ENCODE measurements at regions not wholly inside any gene's neighbourhood (a gene's known extent, or its start where the extent isn't known, plus 50 kb on each side); places are given as distances from the start of the nearest gene placed in this dataset.
"Not testable (repeated sequence)": the region's sequence is repeated elsewhere in the genome, so short reads cannot be mapped to it uniquely, and the experiment has no call there.

DNA sequence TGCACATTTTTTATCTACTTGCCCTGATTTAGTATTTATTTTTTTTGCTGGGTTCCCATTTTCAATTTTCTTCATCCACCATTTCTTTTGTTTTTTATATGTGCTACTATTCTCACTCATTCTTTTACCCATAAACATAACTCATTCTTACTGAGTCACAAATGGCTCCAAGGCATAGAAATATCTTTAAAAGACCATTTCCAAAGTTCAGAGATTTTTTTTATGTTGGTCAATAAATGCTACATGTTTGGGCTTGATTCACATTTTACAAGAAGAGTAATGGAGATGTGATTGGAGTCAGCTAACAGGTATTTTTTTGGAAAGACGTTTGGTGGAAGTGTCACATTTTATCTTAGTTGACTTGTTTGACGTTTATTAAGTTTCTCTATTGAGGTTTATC is 1303.2 kb upstream of the LRRTM3 start:
- 41 to 47% methylated on average over 2 of the region's 2 CpGs for WGBS, 2 donors
- no peaks in the 10 kb centered on the region for H3K27me3 ChIP-seq
- H3K27ac ChIP-seq: no peak overlapping the region
- no peaks in the 10 kb centered on the region for H3K36me3 ChIP-seq
- H3K4me1 ChIP-seq: no peaks in the 10 kb centered on the region
- TF ChIP-seq POLR2A (IDR thresholded peaks at IDR 0.05) (no peak), CTCF (IDR thresholded peaks at IDR 0.05) (no peak)
- H3K4me3 ChIP-seq: no peak overlapping the region
- no peaks in the 10 kb centered on the region for H3K9me3 ChIP-seq
- intact Hi-C loops (cut with DNase I): no loop called here
- no peak for DNase-seq

- WGBS, 2 donors: 75 to 80% methylated on average over 6 of the region's 6 CpGs
- no peaks in the 10 kb centered on the region for H3K4me1 ChIP-seq
- intact Hi-C loops (cut with DNase I): no loop called here
- no peak overlapping the region for H3K27ac ChIP-seq
- peaks cover 0 to 4% (median 0%) of the 10 kb centered on the region in 3 donors for H3K9me3 ChIP-seq
- no peak for DNase-seq
- no peaks in the 10 kb centered on the region for H3K27me3 ChIP-seq
- no peak overlapping the region for H3K4me3 ChIP-seq
- H3K36me3 ChIP-seq: no peaks in the 10 kb centered on the region
- TF ChIP-seq POLR2A (IDR thresholded peaks at IDR 0.05) (no peak), CTCF (IDR thresholded peaks at IDR 0.05) (no peak)
These were observed 1297.2 kb upstream of the LRRTM3 start for GRCh38 chr10:65628493-65629139.

- intact Hi-C loops (cut with DNase I): no loop called here
- H3K4me1 ChIP-seq: no peaks in the 10 kb centered on the region
- H3K27ac ChIP-seq: no peak overlapping the region
- no peaks in the 10 kb centered on the region for H3K36me3 ChIP-seq
- no peak overlapping the region for H3K4me3 ChIP-seq
- TF ChIP-seq POLR2A (IDR thresholded peaks at IDR 0.05) (no peak), CTCF (IDR thresholded peaks at IDR 0.05) (no peak)
- H3K27me3 ChIP-seq: no peaks in the 10 kb centered on the region
- H3K9me3 ChIP-seq: peaks cover 0 to under 1% (median 0%) of the 10 kb centered on the region in 3 donors
- WGBS, 2 donors: 50 to 71% methylated on average over 1 of the region's 1 CpG
- DNase-seq: no peak
These were observed 1265.8 kb upstream of the LRRTM3 start for GRCh38 chr10:65660006-65660405.

GRCh38 chr10:65670087-65670486 is 1255.7 kb upstream of the LRRTM3 start:
- no peaks in the 10 kb centered on the region for H3K36me3 ChIP-seq
- DNase-seq: no peak
- intact Hi-C loops (cut with DNase I): no loop called here
- H3K4me3 ChIP-seq: no peak overlapping the region
- no peak overlapping the region for H3K27ac ChIP-seq
- no peaks in the 10 kb centered on the region for H3K27me3 ChIP-seq
- H3K9me3 ChIP-seq: no peaks in the 10 kb centered on the region
- no peaks in the 10 kb centered on the region for H3K4me1 ChIP-seq
- 53 to 72% methylated on average over 3 of the region's 3 CpGs for WGBS, 2 donors
- no peak for TF ChIP-seq POLR2A (IDR thresholded peaks at IDR 0.05)
- TF ChIP-seq CTCF (IDR thresholded peaks at IDR 0.05): no peak

- intact Hi-C loops (cut with DNase I); H3K27me3 ChIP-seq; H3K27ac ChIP-seq; H3K4me1 ChIP-seq; H3K4me3 ChIP-seq; H3K36me3 ChIP-seq; DNase-seq; H3K9me3 ChIP-seq: not testable (repeated sequence)
- WGBS, 2 donors: 60 to 88% methylated on average over 1 of the region's 1 CpG
These were observed 1255.2 kb upstream of the LRRTM3 start for GRCh38 chr10:65670596-65670995.

- intact Hi-C loops (cut with DNase I): no loop called here
- Histone ChIP-seq H3K36me3 (no peaks in the 10 kb centered on the region), H3K9me3 (no peaks in the 10 kb centered on the region), H3K4me1 (no peaks in the 10 kb centered on the region), H3K27ac (no peak overlapping the region), H3K27me3 (no peaks in the 10 kb centered on the region), H3K4me3 (no peak overlapping the region)
- 78 to 87% methylated on average over 7 of the region's 7 CpGs for WGBS, 2 donors
- TF ChIP-seq POLR2A (IDR thresholded peaks at IDR 0.05): no peak
- TF ChIP-seq CTCF (IDR thresholded peaks at IDR 0.05): no peak
- DNase-seq: no peak
These were observed 1250.6 kb upstream of the LRRTM3 start for GRCh38 chr10:65675236-65675635.

Measured in esophagus squamous epithelium (tissue), 5 donors.